Lower lobe of right lung (tissue), 2 donors: ENCODE measurements at regions not wholly inside any gene's neighbourhood (a gene's known extent, or its start where the extent isn't known, plus 50 kb on each side); places are given as distances from the start of the nearest gene placed in this dataset.

ENCODE experiments used
- ATAC-seq, 2 donors: fragments of 200-7000 bp; cut with Tn5 transposase; one replicate each; pipeline ENCODE4 v1.9.1; 2020 to 2022; ENCODE audit warnings: mild to moderate bottlenecking in 2 of 2, moderate library complexity in 2 of 2
- DNase-seq: peaks from one replicate; pipeline ENCODE4 v3.0.0-alpha.2; 2020
- H3K27ac ChIP-seq: fragments of 200-600 bp; one replicate; pipeline ENCODE4 v1.8.0; 2022
- H3K27me3 ChIP-seq: fragments of 200-600 bp; one replicate; pipeline ENCODE4 v1.8.0; 2022; ENCODE audit warnings: low read depth
- H3K36me3 ChIP-seq: fragments of 200-600 bp; one replicate; pipeline ENCODE4 v1.8.0; 2022; ENCODE audit warnings: mild to moderate bottlenecking
- H3K4me1 ChIP-seq: fragments of 200-600 bp; one replicate; pipeline ENCODE4 v1.8.0; 2022
- H3K4me3 ChIP-seq: fragments of 200-600 bp; one replicate; pipeline ENCODE4 v1.8.0; 2022; ENCODE audit warnings: mild to moderate bottlenecking
- H3K9me3 ChIP-seq: fragments of 200-600 bp; one replicate; pipeline ENCODE4 v1.8.0; 2022
- intact Hi-C: fragments of 100-400 bp; cut with DNase I; formaldehyde crosslinking; loops from one replicate; pipeline ENCODE4 v1.11.0; 2022
- TF ChIP-seq, protein P1 (sequence below): fragments of 200-600 bp; IDR thresholded peaks from one replicate; pipeline ENCODE4 v1.8.0; 2022; ENCODE audit warnings: antibody characterized with exemption, mild to moderate bottlenecking
- donor health status: DM: no; HTN: yes; CAD: no; lungs with severe emphysema.

GRCh38 chr20:48210111-48211027, 425.1 kb upstream of the SULF2 start:
- no peak for ATAC-seq
- no peak for DNase-seq
- H3K4me1 ChIP-seq, result no peaks in the 10 kb centered on the region
- H3K27me3 ChIP-seq, result no peaks in the 10 kb centered on the region
- TF ChIP-seq, protein P1, sequence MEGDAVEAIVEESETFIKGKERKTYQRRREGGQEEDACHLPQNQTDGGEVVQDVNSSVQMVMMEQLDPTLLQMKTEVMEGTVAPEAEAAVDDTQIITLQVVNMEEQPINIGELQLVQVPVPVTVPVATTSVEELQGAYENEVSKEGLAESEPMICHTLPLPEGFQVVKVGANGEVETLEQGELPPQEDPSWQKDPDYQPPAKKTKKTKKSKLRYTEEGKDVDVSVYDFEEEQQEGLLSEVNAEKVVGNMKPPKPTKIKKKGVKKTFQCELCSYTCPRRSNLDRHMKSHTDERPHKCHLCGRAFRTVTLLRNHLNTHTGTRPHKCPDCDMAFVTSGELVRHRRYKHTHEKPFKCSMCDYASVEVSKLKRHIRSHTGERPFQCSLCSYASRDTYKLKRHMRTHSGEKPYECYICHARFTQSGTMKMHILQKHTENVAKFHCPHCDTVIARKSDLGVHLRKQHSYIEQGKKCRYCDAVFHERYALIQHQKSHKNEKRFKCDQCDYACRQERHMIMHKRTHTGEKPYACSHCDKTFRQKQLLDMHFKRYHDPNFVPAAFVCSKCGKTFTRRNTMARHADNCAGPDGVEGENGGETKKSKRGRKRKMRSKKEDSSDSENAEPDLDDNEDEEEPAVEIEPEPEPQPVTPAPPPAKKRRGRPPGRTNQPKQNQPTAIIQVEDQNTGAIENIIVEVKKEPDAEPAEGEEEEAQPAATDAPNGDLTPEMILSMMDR, result no peak
- H3K27ac ChIP-seq, result no peak overlapping the region
- intact Hi-C loops, result no loop called here
- no peak overlapping the region for H3K4me3 ChIP-seq
- H3K9me3 ChIP-seq, result no peaks in the 10 kb centered on the region
- H3K36me3 ChIP-seq, result no peaks in the 10 kb centered on the region

- Histone ChIP-seq H3K4me1 (no peaks in the 10 kb centered on the region), H3K4me3 (no peak overlapping the region), H3K9me3 (no peaks in the 10 kb centered on the region), H3K27me3 (no peaks in the 10 kb centered on the region), H3K27ac (no peak overlapping the region), H3K36me3 (no peaks in the 10 kb centered on the region)
- no peak for ATAC-seq
- intact Hi-C loops, result no loop called here
- DNase-seq, result no peak
- TF ChIP-seq, protein P1, result no peak
Measured at GRCh38 chr20:48209102-48209501, 423.8 kb upstream of the SULF2 start.

DNA sequence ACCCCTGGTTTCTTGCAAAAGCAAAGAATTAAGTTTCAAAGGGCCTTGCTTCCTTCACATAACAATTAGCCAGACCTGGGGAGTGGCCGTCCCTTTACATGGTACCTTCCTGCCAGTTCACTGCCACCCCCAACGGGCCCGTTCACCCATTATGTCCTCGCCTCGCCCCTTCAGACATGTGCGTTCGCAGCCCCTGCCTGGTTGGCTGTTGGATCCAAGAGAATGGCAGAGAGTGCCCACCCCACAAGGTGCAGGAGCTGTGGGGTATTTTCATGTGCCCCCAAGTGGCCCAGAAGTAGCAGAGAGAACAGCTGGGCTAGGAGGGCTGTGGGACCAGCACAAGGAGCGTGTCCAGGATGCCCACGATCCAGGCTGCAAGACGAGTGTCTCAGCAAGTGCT, 422.9 kb upstream of the SULF2 start:
- H3K36me3 ChIP-seq, result no peaks in the 10 kb centered on the region
- intact Hi-C loops, result no loop called here
- no peak overlapping the region for H3K4me3 ChIP-seq
- no peak overlapping the region for H3K27ac ChIP-seq
- DNase-seq (no peak), ATAC-seq (no peak)
- H3K27me3 ChIP-seq, result no peaks in the 10 kb centered on the region
- TF ChIP-seq, protein P1, result no peak
- no peaks in the 10 kb centered on the region for H3K4me1 ChIP-seq
- H3K9me3 ChIP-seq, result no peaks in the 10 kb centered on the region

- H3K27me3 ChIP-seq, result no peaks in the 10 kb centered on the region
- H3K27ac ChIP-seq, result no peak overlapping the region
- ATAC-seq, result no peak
- TF ChIP-seq, protein P1, result no peak
- H3K9me3 ChIP-seq, result no peaks in the 10 kb centered on the region
- H3K36me3 ChIP-seq, result no peaks in the 10 kb centered on the region
- no peaks in the 10 kb centered on the region for H3K4me1 ChIP-seq
- no peak overlapping the region for H3K4me3 ChIP-seq
- intact Hi-C loops, result no loop called here
- no peak for DNase-seq
Measured at GRCh38 chr20:48207505-48207904, 422.2 kb upstream of the SULF2 start.

DNA sequence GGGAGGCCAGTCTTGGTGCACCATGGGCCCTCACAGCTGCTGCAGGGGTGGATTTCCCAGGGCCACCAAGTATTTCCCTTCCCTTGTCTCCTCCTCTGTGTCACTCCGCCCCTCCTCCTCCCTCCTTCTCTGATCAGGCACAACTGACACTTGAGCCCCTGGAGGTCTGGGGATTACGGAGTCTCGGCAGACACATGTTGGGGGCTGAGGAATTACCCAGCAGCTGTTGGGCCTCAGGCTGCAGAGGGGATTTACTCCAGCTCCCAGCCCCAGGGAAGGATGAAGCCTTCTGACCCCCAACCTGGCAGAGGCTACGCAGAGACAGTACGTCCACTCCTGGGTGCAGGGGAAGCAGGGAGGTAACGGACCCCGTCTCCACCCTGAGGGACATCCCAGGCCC, 420.5 kb upstream of the SULF2 start:
- no peak for DNase-seq
- no peaks in the 10 kb centered on the region for H3K9me3 ChIP-seq
- peaks cover 7% of the 10 kb centered on the region for H3K27me3 ChIP-seq
- TF ChIP-seq, protein P1, result no peak
- H3K36me3 ChIP-seq, result no peaks in the 10 kb centered on the region
- no peaks in the 10 kb centered on the region for H3K4me1 ChIP-seq
- H3K4me3 ChIP-seq, result no peak overlapping the region
- intact Hi-C loops, result no loop called here
- no peak overlapping the region for H3K27ac ChIP-seq
- no peak for ATAC-seq
